SK-N-SH (cell line): ENCODE measurements at regions not wholly inside any gene's neighbourhood (a gene's known extent, or its start where the extent isn't known, plus 50 kb on each side); places are given as distances from the start of the nearest gene placed in this dataset.

Source experiments
- CTCF ChIA-PET: fragments of 300-600, 350-600 bp; formaldehyde crosslinking; extraction: SDS; loops from one replicate; lab custom pipeline; 2021; lab: Yijun Ruan, JAX
- POLR2A ChIA-PET: fragments of 350-600 bp; sonication (Branson Sonifier 250); formaldehyde crosslinking; extraction: SDS; loops from one replicate; lab custom pipeline; 2020; ENCODE audit warnings: antibody characterized with exemption, inconsistent platforms; lab: Yijun Ruan, JAX
- DNase-seq: peaks from one replicate; pipeline ENCODE4 v3.0.0; 2012
- H2AFZ ChIP-seq: fragments of 200-600 bp; sonication (generic); 2 replicates; pipeline ENCODE4 v1.8.1; 2016; ENCODE audit warnings: antibody characterized with exemption, mild to moderate bottlenecking, low read depth
- H3F3A ChIP-seq: fragments of 200-600 bp; sonication (generic); replicated peaks from 2 replicates; pipeline ENCODE3; 2016; ENCODE audit warnings: antibody characterized with exemption, mild to moderate bottlenecking; ENCODE audit not compliant: insufficient read depth
- H3K27ac ChIP-seq, 2 experiments: fragments of 200-500 bp in 1 of 2; fragments of 200-600 bp in 1 of 2; sonication (Bioruptor generic) in 1 of 2; sonication (generic), shearing (Covaris generic) in 1 of 2; 2 replicates each; pipeline versions ENCODE4 v1.5.1 to v1.6.1; 2014 to 2016; ENCODE audit warnings: low read depth in 2 of 2, inconsistent platforms in 1 of 2, low read length in 1 of 2, mild to moderate bottlenecking in 1 of 2, mixed read lengths in 1 of 2
- H3K27me3 ChIP-seq: fragments of 200-600 bp; sonication (generic), shearing (Covaris generic); 2 replicates; pipeline ENCODE4 v1.6.1; 2016; ENCODE audit warnings: mixed run types; ENCODE audit not compliant: insufficient read depth
- H3K36me3 ChIP-seq, 2 experiments: fragments of 200-500 bp in 1 of 2; fragments of 200-600 bp in 1 of 2; sonication (Bioruptor generic) in 1 of 2; sonication (generic) in 1 of 2; replicated peaks in 1 of 2; 2 replicates each; pipeline versions ENCODE3 to v1.5.1; 2014 to 2016; ENCODE audit warnings: low read length in 1 of 2, mild to moderate bottlenecking in 1 of 2; ENCODE audit not compliant: insufficient read depth in 2 of 2, control insufficient read depth in 1 of 2
- H3K4me1 ChIP-seq, 2 experiments: fragments of 200-500 bp in 1 of 2; fragments of 200-600 bp in 1 of 2; sonication (Bioruptor generic) in 1 of 2; sonication (generic), shearing (Covaris generic) in 1 of 2; 2 replicates each; pipeline versions ENCODE4 v1.5.1 to v1.6.1; 2014 to 2016; ENCODE audit warnings: low read depth in 1 of 2, low read length in 1 of 2, mixed run types in 1 of 2; ENCODE audit not compliant: insufficient read depth in 2 of 2, control insufficient read depth in 1 of 2
- H3K4me2 ChIP-seq: fragments of 200-600 bp; sonication (generic), shearing (Covaris generic); 2 replicates; pipeline ENCODE4 v1.6.1; 2017; ENCODE audit warnings: mixed run types
- H3K4me3 ChIP-seq, 2 experiments: fragments of 200-500 bp in 1 of 2; fragments of 200-600 bp in 1 of 2; sonication (Bioruptor generic) in 1 of 2; sonication (generic), shearing (Covaris generic) in 1 of 2; 2 replicates each; pipeline versions ENCODE4 v1.5.1 to v1.8.1; 2014 to 2016; ENCODE audit warnings: low read depth in 2 of 2, inconsistent platforms in 1 of 2, low read length in 1 of 2, mild to moderate bottlenecking in 1 of 2, mixed read lengths in 1 of 2, moderate library complexity in 1 of 2
- H3K79me2 ChIP-seq: fragments of 200-600 bp; sonication (generic); 2 replicates; pipeline ENCODE4 v1.8.1; 2017; ENCODE audit warnings: mild to moderate bottlenecking; ENCODE audit not compliant: insufficient read depth
- H3K9ac ChIP-seq: fragments of 200-600 bp; sonication (generic); 2 replicates; pipeline ENCODE4 v1.6.1; 2017; ENCODE audit warnings: mixed run types
- H3K9me2 ChIP-seq: fragments of 200-600 bp; sonication (generic); 2 replicates; pipeline ENCODE4 v1.6.1; 2017; ENCODE audit warnings: mixed run types
- H3K9me3 ChIP-seq: fragments of 200-600 bp; sonication (generic); 2 replicates; pipeline ENCODE4 v1.6.1; 2017; ENCODE audit warnings: mixed run types, mild to moderate bottlenecking, moderate library complexity
- H4K20me1 ChIP-seq: fragments of 200-600 bp; sonication (generic); 2 replicates; pipeline ENCODE4 v1.6.1; 2017; ENCODE audit warnings: mild to moderate bottlenecking, mixed run types; ENCODE audit not compliant: insufficient read depth
- ELF1 ChIP-seq: IDR thresholded peaks from 2 replicates; pipeline ENCODE4 v1.4.0; 2012
- GABPA ChIP-seq: IDR thresholded peaks from 2 replicates; pipeline ENCODE4 v1.4.0; 2012; ENCODE audit warnings: low read depth, mild to moderate bottlenecking
- JUND ChIP-seq: IDR thresholded peaks from 2 replicates; pipeline ENCODE4 v1.4.0; 2012
- MAX ChIP-seq: IDR thresholded peaks from 2 replicates; pipeline ENCODE4 v1.4.0; 2012; ENCODE audit warnings: low read depth
- NRF1 ChIP-seq: IDR thresholded peaks from 2 replicates; pipeline ENCODE4 v1.6.1; 2012; ENCODE audit warnings: low read depth, mild to moderate bottlenecking, low read length
- RFX5 ChIP-seq: IDR thresholded peaks from 2 replicates; pipeline ENCODE4 v1.6.1; 2012; ENCODE audit warnings: mild to moderate bottlenecking, improper control_type of control experiment, low read length
- SMC3 ChIP-seq: IDR thresholded peaks from 2 replicates; pipeline ENCODE4 v1.6.1; 2012; ENCODE audit warnings: low read depth, low read length, improper control_type of control experiment
- TCF12 ChIP-seq: IDR thresholded peaks from 2 replicates; pipeline ENCODE4 v1.4.0; 2012
- TEAD4 ChIP-seq: IDR thresholded peaks from 2 replicates; pipeline ENCODE4 v1.4.0; 2012; ENCODE audit warnings: mild to moderate bottlenecking, borderline replicate concordance; ENCODE audit not compliant: insufficient read depth
- USF2 ChIP-seq: fragments of 150-350 bp; IDR thresholded peaks from 2 replicates; pipeline ENCODE4 v1.6.1; 2017; ENCODE audit warnings: antibody characterized with exemption, low read length, low read depth, borderline replicate concordance
- YY1 ChIP-seq: IDR thresholded peaks from 2 replicates; pipeline ENCODE4 v1.4.0; 2012; ENCODE audit warnings: low read depth, mild to moderate bottlenecking
- ZBTB33 ChIP-seq: IDR thresholded peaks from 2 replicates; pipeline ENCODE4 v1.4.0; 2012; ENCODE audit warnings: low read depth, borderline replicate concordance
- whole genome bisulfite sequencing: methylation state at CpG from one replicate; pipeline ENCODE4 v1.1.6; 2017; ENCODE audit warnings: low lambda C conversion rate; 5-methylcytosine and 5-hydroxymethylcytosine counted together

- no peaks in the 10 kb centered on the region for H3K9me2 ChIP-seq
- H3K4me2 ChIP-seq: no peak overlapping the region
- 0 out of 2 replicates have a peak, but pooled peaks cover 3% of the 10 kb centered on the region for H4K20me1 ChIP-seq
- DNase-seq: no peak
- TF ChIP-seq YY1 (no peak), TCF12 (no peak), MAX (no peak), USF2 (no peak), NRF1 (no peak), SMC3 (no peak), JUND (no peak), ELF1 (no peak), ZBTB33 (no peak), GABPA (no peak), TEAD4 (no peak)
- no peaks in the 10 kb centered on the region for H3K36me3 ChIP-seq
- H3K4me3 ChIP-seq: no peak overlapping the region
- H2AFZ ChIP-seq: no peak overlapping the region
- no peaks in the 10 kb centered on the region for H3K9me3 ChIP-seq
- no peaks in the 10 kb centered on the region; a peak in 1 of 4 replicates for H3K4me1 ChIP-seq
- POLR2A ChIA-PET: no interaction called here
- H3K9ac ChIP-seq: no peak overlapping the region
- no peak overlapping the region for H3K27ac ChIP-seq
- CTCF ChIA-PET: interaction anchor here (0.6 kb wide), 1 partner anchor 118 kb away, joined by 3 read pairs; no protein-coding TSS in a partner anchor
- WGBS: 20% methylated on average over 1 of the region's 1 CpG
- no peaks in the 10 kb centered on the region for H3K27me3 ChIP-seq
- H3F3A ChIP-seq: no peaks in the 10 kb centered on the region
- H3K79me2 ChIP-seq: no peaks in the 10 kb centered on the region
Measured at GRCh38 chr2:204131621-204132020, 195.1 kb downstream of the ICOS start.

- Histone ChIP-seq H2AFZ (no peak overlapping the region), H3F3A (no peaks in the 10 kb centered on the region), H3K4me3 (no peak overlapping the region), H3K4me2 (no peak overlapping the region), H3K79me2 (no peaks in the 10 kb centered on the region), H3K27me3 (no peaks in the 10 kb centered on the region), H3K4me1 (no peaks in the 10 kb centered on the region; a peak in 1 of 4 replicates), H3K9ac (no peak overlapping the region), H3K9me3 (no peaks in the 10 kb centered on the region), H3K9me2 (no peaks in the 10 kb centered on the region), H3K36me3 (no peaks in the 10 kb centered on the region), H4K20me1 (0 out of 2 replicates have a peak, but pooled peaks cover 3% of the 10 kb centered on the region), H3K27ac (no peak overlapping the region)
- 60% methylated on average over 2 of the region's 2 CpGs for WGBS
- no peak for TF ChIP-seq RFX5
- ChIA-PET POLR2A (no interaction called here), CTCF (interaction anchor here (0.7 to 3.8 kb wide), 3 partner anchors 11 to 191 kb away, joined by 3 to 23 read pairs (median 4); no protein-coding TSS in a partner anchor)
- DNase-seq: no peak
Measured at GRCh38 chr2:204133476-204133875, 196.9 kb downstream of the ICOS start.
